HepG2 (cell line): ENCODE measurements at regions not wholly inside any gene's neighbourhood (a gene's known extent, or its start where the extent isn't known, plus 50 kb on each side); places are given as distances from the start of the nearest gene placed in this dataset.
A peak's percentile ranks its signal among the peaks of the same experiment; 100 is the strongest.

Source experiments
- ATAC-seq: fragments of 200-7000 bp; cut with Tn5 transposase; 3 replicates; pipeline ENCODE4 v1.9.1; 2020; ENCODE audit warnings: mild to moderate bottlenecking, moderate library complexity
- BruUV-seq: library from RNA; stranded (reverse); fragments of 400-500 nt; replicated peaks from 2 replicates; lab custom pipeline; 2021; lab: Mats Ljungman, UMichigan
- CTCF ChIA-PET: fragments of 300-600 bp; formaldehyde crosslinking; extraction: SDS; loops from one replicate; lab custom pipeline; 2021; ENCODE audit warnings: low total read pairs, inconsistent platforms, low intra/inter-chr PET ratio; lab: Yijun Ruan, JAX
- POLR2A ChIA-PET: fragments of 350-600 bp; sonication (Branson Sonifier 250); formaldehyde crosslinking; loops from one replicate; lab custom pipeline; 2020; ENCODE audit warnings: antibody characterized with exemption, inconsistent platforms; lab: Yijun Ruan, JAX
- DNase-seq: peaks from one replicate; pipeline ENCODE4 v3.0.0-alpha.2; 2015; ENCODE audit warnings: low spot score
- FAIRE-seq: peaks from 3 replicates; lab custom pipeline; 2011; peaks lifted over from hg19 to GRCh38; lab: Jason Lieb, UNC
- H2AFZ ChIP-seq: one replicate; pipeline ENCODE4 v1.6.1; 2011; ENCODE audit warnings: low read length, inconsistent platforms
- H3K27ac ChIP-seq: fragments of 300-600 bp; 3 replicates; pipeline ENCODE4 v1.8.0; 2011; ENCODE audit warnings: mixed run types, mild to moderate bottlenecking, mixed read lengths, low read length, inconsistent platforms; ENCODE audit not compliant: insufficient read depth; ENCODE audit errors: extremely low read length
- H3K27me3 ChIP-seq, 2 experiments: fragments of 200-600 bp in 1 of 2; 2 replicates in 1 of 2; 3 replicates in 1 of 2; pipeline versions ENCODE4 v1.6.0 to v1.8.0; 2011; ENCODE audit warnings: low read length in 2 of 2, mild to moderate bottlenecking in 2 of 2, moderate library complexity in 2 of 2, inconsistent platforms in 1 of 2; ENCODE audit not compliant: insufficient read depth in 2 of 2, control insufficient read depth in 1 of 2
- H3K36me3 ChIP-seq, 2 experiments: fragments of 200-600 bp in 1 of 2; replicated peaks in 1 of 2; 2 replicates in 1 of 2; 3 replicates in 1 of 2; pipeline versions ENCODE4 v1.5.1 to v1.8.0; 2011; ENCODE audit warnings: low read length in 2 of 2, inconsistent platforms in 1 of 2; ENCODE audit not compliant: insufficient read depth in 2 of 2, control insufficient read depth in 1 of 2
- H3K4me1 ChIP-seq: 2 replicates; pipeline ENCODE4 v1.5.1; 2012; ENCODE audit warnings: low read length, inconsistent platforms; ENCODE audit not compliant: insufficient read depth
- H3K4me2 ChIP-seq: 2 replicates; pipeline ENCODE4 v1.6.0; 2011; ENCODE audit warnings: low read depth, low read length, inconsistent platforms
- H3K4me3 ChIP-seq, 3 experiments: fragments of 200-600 bp in 1 of 3; sonication (generic), shearing (Covaris generic) in 1 of 3; replicated peaks in 1 of 3; 2 replicates each; pipeline ENCODE4 v1.5.1; 2011 to 2016; ENCODE audit warnings: low read length in 3 of 3, inconsistent platforms in 2 of 3, low read depth in 2 of 3, mild to moderate bottlenecking in 2 of 3, control low read depth in 1 of 3, mixed read lengths in 1 of 3; ENCODE audit not compliant: insufficient read depth in 1 of 3
- H3K79me2 ChIP-seq: one replicate; pipeline ENCODE4 v1.6.1; 2011; ENCODE audit warnings: low read length, inconsistent platforms; ENCODE audit not compliant: insufficient read depth
- H3K9ac ChIP-seq: 2 replicates; pipeline ENCODE4 v1.6.0; 2011; ENCODE audit warnings: mild to moderate bottlenecking, low read depth, low read length, inconsistent platforms; ENCODE audit not compliant: insufficient read depth
- H3K9me3 ChIP-seq: 2 replicates; pipeline ENCODE4 v1.5.1; 2012; ENCODE audit warnings: mild to moderate bottlenecking, low read length
- H4K20me1 ChIP-seq: 2 replicates; pipeline ENCODE4 v1.6.0; 2011; ENCODE audit warnings: inconsistent platforms, mild to moderate bottlenecking, low read length, moderate library complexity; ENCODE audit not compliant: insufficient read depth
- ARNTL ChIP-seq: sonication (generic); formaldehyde crosslinking; IDR thresholded peaks from 2 replicates; pipeline ENCODE4 v1.4.0; 2020; ENCODE audit warnings: mild to moderate bottlenecking, missing genetic modification reagents
- DMAP1 ChIP-seq: IDR thresholded peaks from 2 replicates; pipeline ENCODE4 v1.6.1; 2016
- GTF3A ChIP-seq: sonication (generic); formaldehyde crosslinking; conservative IDR thresholded peaks from 2 replicates; pipeline ENCODE4 v1.4.0; 2020; ENCODE audit warnings: mild to moderate bottlenecking, missing genetic modification reagents
- HDAC1 ChIP-seq: sonication (generic); formaldehyde crosslinking; IDR thresholded peaks from 2 replicates; pipeline ENCODE4 v1.5.1; 2020; ENCODE audit warnings: mild to moderate bottlenecking, missing genetic modification reagents
- HDAC2 ChIP-seq: sonication (generic); formaldehyde crosslinking; IDR thresholded peaks from 2 replicates; pipeline ENCODE4 v1.4.0; 2020; ENCODE audit warnings: missing genetic modification reagents
- MEF2D ChIP-seq: sonication (generic); formaldehyde crosslinking; IDR thresholded peaks from 2 replicates; pipeline ENCODE4 v1.5.1; 2020; ENCODE audit warnings: mild to moderate bottlenecking, missing genetic modification reagents
- PLSCR1 ChIP-seq: sonication (generic); formaldehyde crosslinking; IDR thresholded peaks from 2 replicates; pipeline ENCODE4 v1.5.0; 2020; ENCODE audit warnings: missing genetic modification reagents, mild to moderate bottlenecking, borderline replicate concordance
- PTBP1 ChIP-seq: fragments of 200-400 bp; formaldehyde crosslinking; IDR thresholded peaks from 2 replicates; pipeline ENCODE4 v1.6.1; 2018; ENCODE audit warnings: low read length, low read depth; ENCODE audit not compliant: poor library complexity, severe bottlenecking
- RNF219 ChIP-seq: sonication (generic); formaldehyde crosslinking; IDR thresholded peaks from 2 replicates; pipeline ENCODE4 v1.5.0; 2020; ENCODE audit warnings: mild to moderate bottlenecking, missing genetic modification reagents
- SALL1 ChIP-seq: sonication (generic); formaldehyde crosslinking; IDR thresholded peaks from 2 replicates; pipeline ENCODE4 v1.8.0; 2022; ENCODE audit warnings: mild to moderate bottlenecking, missing genetic modification reagents
- ZBTB1 ChIP-seq: sonication (generic); formaldehyde crosslinking; IDR thresholded peaks from 2 replicates; pipeline ENCODE4 v1.4.0; 2020; ENCODE audit warnings: missing genetic modification reagents, borderline replicate concordance
- ZNF121 ChIP-seq: sonication (generic); formaldehyde crosslinking; IDR thresholded peaks from 2 replicates; pipeline ENCODE4 v1.5.0; 2020; ENCODE audit warnings: mild to moderate bottlenecking, missing genetic modification reagents
- ZNF512B ChIP-seq: sonication (generic); formaldehyde crosslinking; IDR thresholded peaks from 2 replicates; pipeline ENCODE4 v1.5.1; 2020; ENCODE audit warnings: missing genetic modification reagents, mild to moderate bottlenecking, borderline replicate concordance
- ZNF713 ChIP-seq: sonication (generic); formaldehyde crosslinking; IDR thresholded peaks from 2 replicates; pipeline ENCODE4 v1.4.0; 2020; ENCODE audit warnings: mild to moderate bottlenecking, missing genetic modification reagents
- ZNF747 ChIP-seq: sonication (generic); formaldehyde crosslinking; IDR thresholded peaks from 2 replicates; pipeline ENCODE4 v1.8.1; 2023; ENCODE audit warnings: missing genetic modification reagents, mild to moderate bottlenecking, borderline replicate concordance
- ZXDC ChIP-seq: sonication (generic); formaldehyde crosslinking; IDR thresholded peaks from 2 replicates; pipeline ENCODE4 v1.5.0; 2020; ENCODE audit warnings: mild to moderate bottlenecking, missing genetic modification reagents
- WGBS: methylation state at CpG from one replicate; pipeline ENCODE4 v1.1.6; 2017; ENCODE audit warnings: low lambda C conversion rate; 5-methylcytosine and 5-hydroxymethylcytosine counted together
- in situ Hi-C: cut with HindIII; loops from 2 replicates; pipeline ENCODE4 v1.10.0; 2017; ENCODE audit warnings: low pct_unique_long_range_greater_than_20kb; ENCODE audit not compliant: extremely low pct_ligation_motif_present
- intact Hi-C: fragments of 100-400 bp; cut with micrococcal nuclease; formaldehyde crosslinking; loops from one replicate; pipeline ENCODE4 v1.10.0; 2022; ENCODE audit not compliant: unreplicated experiment

- Histone ChIP-seq H2AFZ (no peak overlapping the region), H3K4me3 (no peak overlapping the region), H3K79me2 (no peaks in the 10 kb centered on the region), H3K4me1 (peaks cover 24% of the 10 kb centered on the region), H3K9me3 (no peaks in the 10 kb centered on the region), H3K27me3 (no peaks in the 10 kb centered on the region), H3K9ac (no peak overlapping the region), H3K27ac (peak overlapping the region; percentile 30), H3K4me2 (no peak overlapping the region; the same call in 1 of the 2 replicates), H4K20me1 (no peaks in the 10 kb centered on the region), H3K36me3 (no peaks in the 10 kb centered on the region)
- POLR2A ChIA-PET: no interaction called here
- in situ Hi-C loops: no loop called here
- peak; percentile 58 for DNase-seq
- 19% methylated on average over 4 of the region's 4 CpGs for WGBS
- CTCF ChIA-PET: no interaction called here
- no TSS peak for BruUV-seq
- ATAC-seq: peak; percentile 96
- peak; percentile 55 for FAIRE-seq
- intact Hi-C loops: no loop called here
- TF ChIP-seq ARNTL (CRISPR knock-in tag) (no peak), HDAC1 (CRISPR knock-in tag) (no peak), ZNF121 (CRISPR knock-in tag) (no peak), ZNF747 (no peak), MEF2D (CRISPR knock-in tag) (no peak), SALL1 (CRISPR knock-in tag) (no peak; the same call in 1 of the 2 replicates), PTBP1 (no peak), ZBTB1 (CRISPR knock-in tag) (no peak), DMAP1 (CRISPR knock-in tag) (no peak), ZXDC (CRISPR knock-in tag) (no peak), HDAC2 (CRISPR knock-in tag) (no peak), ZNF512B (CRISPR knock-in tag) (no peak), GTF3A (CRISPR knock-in tag) (no peak), PLSCR1 (CRISPR knock-in tag) (no peak), RNF219 (CRISPR knock-in tag) (no peak), ZNF713 (CRISPR knock-in tag) (no peak)
Observed at GRCh38 chr2:175755656-175756386, 246.2 kb downstream of the LNPK start.
